ENCODE measurements at regions not wholly inside any gene's neighbourhood (a gene's known extent, or its start where the extent isn't known, plus 50 kb on each side); places are given as distances from the start of the nearest gene placed in this dataset.

- TF ChIP-seq REST (IDR thresholded peaks at IDR 0.05; ENCODE audit: low read depth, low read length), result no peak
Observed at GRCh38 chr14:104366931-104367865, 212.4 kb upstream of the C14orf180 start (continued).

- Histone ChIP-seq H3K9me3 (no peaks in the 10 kb centered on the region), H3K36me3 (replicated peaks in 1 of 2; ENCODE audit: control insufficient read depth in 1 of 2, insufficient read depth in 2 of 2, low read length in 1 of 2) (no peaks in the 10 kb centered on the region), H3F3A (replicated peaks; ENCODE audit: insufficient read depth) (no peaks in the 10 kb centered on the region), H3K9me2 (no peaks in the 10 kb centered on the region), H3K4me1 (ENCODE audit: control insufficient read depth in 1 of 2, insufficient read depth in 2 of 2, low read depth in 1 of 2, low read length in 1 of 2) (peaks cover 0 to 27% of the 10 kb centered on the region in 2 experiments; a peak in 1 of 4 replicates), H4K20me1 (ENCODE audit: insufficient read depth) (no peaks in the 10 kb centered on the region), H3K27me3 (ENCODE audit: insufficient read depth) (no peaks in the 10 kb centered on the region), H3K4me2 (no peak overlapping the region), H2AFZ (ENCODE audit: low read depth) (no peak overlapping the region), H3K9ac (no peak overlapping the region), H3K79me2 (ENCODE audit: insufficient read depth) (no peaks in the 10 kb centered on the region), H3K27ac (ENCODE audit: low read depth in 2 of 2, low read length in 1 of 2) (peak overlapping the region in 1 of 2 experiments; percentile 62; a peak in 1 of 4 replicates), H3K4me3 (ENCODE audit: low read depth in 2 of 2, low read length in 1 of 2) (no peak overlapping the region)
- ChIA-PET CTCF (interaction anchor here (0.7 to 4.1 kb wide), 13 partner anchors 13 to 358 kb away, joined by 3 to 28 read pairs (median 4); no protein-coding TSS in a partner anchor), POLR2A (interaction anchor here (0.7 kb wide), 1 partner anchor 166 kb away, joined by 4 read pairs; no protein-coding TSS in a partner anchor)
- DNase-seq, result peak; percentile 79
- TF ChIP-seq GATA2 (CRISPR knock-in tag; IDR thresholded peaks at IDR 0.05) (peak; percentile 60; the same call in 1 of the 2 replicates), EP300 (IDR thresholded peaks at IDR 0.05; ENCODE audit: borderline replicate concordance in 1 of 2, low read depth in 1 of 2, low read length in 1 of 2) (peak in 1 of 2 experiments; percentile 49; a peak in 1 of 4 replicates), TEAD4 (IDR thresholded peaks at IDR 0.05; ENCODE audit: borderline replicate concordance, insufficient read depth) (no peak), FOXJ3 (CRISPR knock-in tag; IDR thresholded peaks at IDR 0.05) (no peak), MXI1 (IDR thresholded peaks at IDR 0.05; ENCODE audit: low read depth, low read length) (0 out of 2 replicates have a peak, but pooled peaks have one; percentile 57)
- 54% methylated on average over 10 of the region's 36 CpGs for WGBS (ENCODE audit: low lambda C conversion rate)
Observed at GRCh38 chr14:104367866-104368750, 211.5 kb upstream of the C14orf180 start.

All from SK-N-SH (cell line).